ENCODE measurements at regions not wholly inside any gene's neighbourhood (a gene's known extent, or its start where the extent isn't known, plus 50 kb on each side); places are given as distances from the start of the nearest gene placed in this dataset.

- TF ChIP-seq, protein P1, sequence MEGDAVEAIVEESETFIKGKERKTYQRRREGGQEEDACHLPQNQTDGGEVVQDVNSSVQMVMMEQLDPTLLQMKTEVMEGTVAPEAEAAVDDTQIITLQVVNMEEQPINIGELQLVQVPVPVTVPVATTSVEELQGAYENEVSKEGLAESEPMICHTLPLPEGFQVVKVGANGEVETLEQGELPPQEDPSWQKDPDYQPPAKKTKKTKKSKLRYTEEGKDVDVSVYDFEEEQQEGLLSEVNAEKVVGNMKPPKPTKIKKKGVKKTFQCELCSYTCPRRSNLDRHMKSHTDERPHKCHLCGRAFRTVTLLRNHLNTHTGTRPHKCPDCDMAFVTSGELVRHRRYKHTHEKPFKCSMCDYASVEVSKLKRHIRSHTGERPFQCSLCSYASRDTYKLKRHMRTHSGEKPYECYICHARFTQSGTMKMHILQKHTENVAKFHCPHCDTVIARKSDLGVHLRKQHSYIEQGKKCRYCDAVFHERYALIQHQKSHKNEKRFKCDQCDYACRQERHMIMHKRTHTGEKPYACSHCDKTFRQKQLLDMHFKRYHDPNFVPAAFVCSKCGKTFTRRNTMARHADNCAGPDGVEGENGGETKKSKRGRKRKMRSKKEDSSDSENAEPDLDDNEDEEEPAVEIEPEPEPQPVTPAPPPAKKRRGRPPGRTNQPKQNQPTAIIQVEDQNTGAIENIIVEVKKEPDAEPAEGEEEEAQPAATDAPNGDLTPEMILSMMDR (IDR thresholded peaks at IDR 0.05), result no peak
- TF ChIP-seq EZH2 (IDR thresholded peaks at IDR 0.05; ENCODE audit: borderline replicate concordance, insufficient read depth, low read depth, low read length, poor library complexity, severe bottlenecking), result no peak
Measured at GRCh38 chr22:45073064-45073463, 63.3 kb upstream of the PHF21B start.
